Panc1 (cell line): ENCODE measurements at regions not wholly inside any gene's neighbourhood (a gene's known extent, or its start where the extent isn't known, plus 50 kb on each side); places are given as distances from the start of the nearest gene placed in this dataset.

Source experiments
- ATAC-seq: fragments of 200-7000 bp; cut with Tn5 transposase; 2 replicates; pipeline ENCODE4 v1.9.1; 2020; ENCODE audit warnings: mild to moderate bottlenecking, moderate library complexity
- BruUV-seq: library from RNA; stranded (reverse); fragments of 400-500 nt; replicated peaks from 2 replicates; lab custom pipeline; 2021; lab: Mats Ljungman, UMichigan
- CTCF ChIA-PET: fragments of 300-600 bp; sonication (Branson Sonifier 250); formaldehyde crosslinking; loops from one replicate; lab custom pipeline; 2022; ENCODE audit warnings: antibody characterized with exemption; lab: Charles Lee
- POLR2A ChIA-PET: fragments of 300-600 bp; sonication (Branson Sonifier 250); formaldehyde crosslinking; loops from one replicate; lab custom pipeline; 2022; ENCODE audit warnings: antibody characterized with exemption; lab: Charles Lee
- DNase-seq: peaks from one replicate; pipeline ENCODE4 v3.0.0-alpha.2; 2010; ENCODE audit warnings: low read depth, low spot score
- H3K27ac ChIP-seq: 2 replicates; pipeline ENCODE4 v1.5.1; 2011; ENCODE audit warnings: mild to moderate bottlenecking, low read length, inconsistent platforms
- H3K27me3 ChIP-seq: fragments of 200-500 bp; sonication (Bioruptor generic); 2 replicates; pipeline ENCODE4 v1.6.0; 2014; ENCODE audit warnings: low read length, inconsistent platforms; ENCODE audit not compliant: control insufficient read depth, insufficient read depth
- H3K36me3 ChIP-seq: fragments of 200-500 bp; sonication (Bioruptor generic); 2 replicates; pipeline ENCODE4 v1.5.1; 2014; ENCODE audit warnings: inconsistent platforms, mild to moderate bottlenecking, low read length, moderate library complexity; ENCODE audit not compliant: control insufficient read depth, insufficient read depth
- H3K4me1 ChIP-seq: 2 replicates; pipeline ENCODE4 v1.5.1; 2011; ENCODE audit warnings: inconsistent platforms, mild to moderate bottlenecking, low read length, moderate library complexity; ENCODE audit not compliant: control insufficient read depth, insufficient read depth
- H3K4me3 ChIP-seq, 2 experiments: 2 replicates each; pipeline ENCODE4 v1.5.1; 2011 to 2012; ENCODE audit warnings: low read depth in 2 of 2, low read length in 2 of 2, mild to moderate bottlenecking in 2 of 2, inconsistent platforms in 1 of 2, moderate library complexity in 1 of 2
- H3K9me3 ChIP-seq: fragments of 200-500 bp; sonication (Bioruptor generic); 2 replicates; pipeline ENCODE4 v1.5.1; 2014; ENCODE audit warnings: low read depth, mild to moderate bottlenecking, inconsistent platforms, low read length, moderate library complexity; ENCODE audit not compliant: control insufficient read depth, insufficient read depth
- POLR2AphosphoS5 ChIP-seq: IDR thresholded peaks from 2 replicates; pipeline ENCODE4 v1.6.1; 2012; ENCODE audit warnings: mild to moderate bottlenecking, low read depth, low read length, moderate library complexity
- SIN3A ChIP-seq: IDR thresholded peaks from 2 replicates; pipeline ENCODE4 v1.6.1; 2012; ENCODE audit warnings: low read depth, mild to moderate bottlenecking, low read length, moderate library complexity, borderline replicate concordance; ENCODE audit not compliant: insufficient read depth
- TCF7L2 ChIP-seq: IDR thresholded peaks from 2 replicates; pipeline ENCODE4 v1.6.1; 2011; ENCODE audit warnings: mild to moderate bottlenecking, low read depth, low read length, inconsistent platforms
- in situ Hi-C: cut with HindIII; loops from 2 replicates; pipeline ENCODE4 v1.10.0; 2016; ENCODE audit warnings: low sequenced_read_pairs, low pct_unique_long_range_greater_than_20kb
- intact Hi-C: fragments of 100-400 bp; cut with micrococcal nuclease; formaldehyde crosslinking; loops from one replicate; pipeline ENCODE4 v1.10.0; 2022; ENCODE audit not compliant: unreplicated experiment
- TF ChIP-seq, protein P1 (sequence below): fragments of 450-650 bp; IDR thresholded peaks from 2 replicates; pipeline ENCODE4 v1.5.1; 2017; ENCODE audit warnings: mild to moderate bottlenecking
- TF ChIP-seq, protein P2 (sequence below), 2 experiments: IDR thresholded peaks; 2 replicates each; pipeline ENCODE4 v1.6.1; 2011 to 2012; ENCODE audit warnings: low read depth in 2 of 2, control low read depth in 1 of 2, low read length in 1 of 2, mild to moderate bottlenecking in 1 of 2, moderate library complexity in 1 of 2; ENCODE audit not compliant: insufficient read depth in 1 of 2

DNA sequence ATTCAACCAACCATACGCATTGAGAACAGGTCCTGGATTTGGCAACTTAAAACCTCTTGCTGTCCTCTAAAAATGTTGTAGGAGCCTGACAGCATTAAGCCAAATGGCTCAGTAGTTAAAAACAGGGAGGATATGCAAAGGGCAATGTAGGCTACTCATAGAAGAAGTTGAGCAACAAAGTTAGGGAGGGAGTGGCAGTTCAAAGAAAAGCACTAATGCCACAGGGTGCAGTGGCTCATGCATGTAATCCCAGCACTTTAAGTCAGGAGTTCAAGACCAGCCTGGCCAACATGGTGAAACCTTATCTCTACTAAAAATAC, 92.9 kb upstream of the ERG start:
- H3K27me3 ChIP-seq, result no peaks in the 10 kb centered on the region; the same call in none of the 2 replicates
- no peak for ATAC-seq

DNA sequence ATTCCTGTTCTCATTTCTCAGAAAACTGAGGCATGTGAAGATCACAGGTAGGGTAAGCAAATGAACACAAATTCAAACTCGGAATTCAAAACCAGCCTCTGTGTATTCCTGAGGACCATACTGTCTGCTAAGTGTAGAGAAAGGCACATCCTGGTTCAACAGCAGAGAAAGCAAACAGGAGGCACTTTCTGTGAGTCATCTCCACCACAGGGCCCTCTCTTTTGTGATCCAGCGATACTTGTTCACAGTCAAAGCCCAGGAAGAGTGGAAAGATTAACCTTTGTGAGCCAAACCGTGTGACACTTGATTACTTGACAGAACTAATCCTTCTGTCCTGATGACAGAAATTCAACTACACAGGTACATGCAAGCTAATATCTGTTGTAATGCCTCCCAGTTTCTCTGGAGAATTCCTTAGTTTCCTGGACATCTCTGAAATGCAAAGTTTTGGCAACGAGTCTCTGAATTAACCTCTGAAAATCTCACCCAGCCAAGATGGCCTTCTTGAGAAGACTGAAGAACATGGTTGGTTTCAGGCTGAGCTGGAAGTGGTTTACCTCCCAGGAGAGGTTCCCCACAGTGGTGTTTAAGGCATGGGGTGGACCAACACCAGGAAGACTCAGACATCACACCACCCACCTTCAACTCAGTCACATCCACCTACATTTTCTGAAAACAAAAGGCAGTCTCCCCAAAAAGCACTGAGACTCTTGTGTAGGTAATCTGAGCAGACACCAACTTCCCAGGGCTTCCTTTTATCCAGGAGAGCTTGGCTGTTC, 98.2 kb upstream of the ERG start:
- no peak for ATAC-seq
- Histone ChIP-seq H3K27ac (no peak overlapping the region), H3K9me3 (no peaks in the 10 kb centered on the region), H3K4me1 (no peaks in the 10 kb centered on the region), H3K36me3 (no peaks in the 10 kb centered on the region), H3K27me3 (no peaks in the 10 kb centered on the region; the same call in none of the 2 replicates), H3K4me3 (no peak overlapping the region)
- TF ChIP-seq TCF7L2 (no peak), POLR2AphosphoS5 (no peak), SIN3A (no peak)
- TF ChIP-seq, protein P1, sequence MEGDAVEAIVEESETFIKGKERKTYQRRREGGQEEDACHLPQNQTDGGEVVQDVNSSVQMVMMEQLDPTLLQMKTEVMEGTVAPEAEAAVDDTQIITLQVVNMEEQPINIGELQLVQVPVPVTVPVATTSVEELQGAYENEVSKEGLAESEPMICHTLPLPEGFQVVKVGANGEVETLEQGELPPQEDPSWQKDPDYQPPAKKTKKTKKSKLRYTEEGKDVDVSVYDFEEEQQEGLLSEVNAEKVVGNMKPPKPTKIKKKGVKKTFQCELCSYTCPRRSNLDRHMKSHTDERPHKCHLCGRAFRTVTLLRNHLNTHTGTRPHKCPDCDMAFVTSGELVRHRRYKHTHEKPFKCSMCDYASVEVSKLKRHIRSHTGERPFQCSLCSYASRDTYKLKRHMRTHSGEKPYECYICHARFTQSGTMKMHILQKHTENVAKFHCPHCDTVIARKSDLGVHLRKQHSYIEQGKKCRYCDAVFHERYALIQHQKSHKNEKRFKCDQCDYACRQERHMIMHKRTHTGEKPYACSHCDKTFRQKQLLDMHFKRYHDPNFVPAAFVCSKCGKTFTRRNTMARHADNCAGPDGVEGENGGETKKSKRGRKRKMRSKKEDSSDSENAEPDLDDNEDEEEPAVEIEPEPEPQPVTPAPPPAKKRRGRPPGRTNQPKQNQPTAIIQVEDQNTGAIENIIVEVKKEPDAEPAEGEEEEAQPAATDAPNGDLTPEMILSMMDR, result no peak
- TF ChIP-seq, protein P2, sequence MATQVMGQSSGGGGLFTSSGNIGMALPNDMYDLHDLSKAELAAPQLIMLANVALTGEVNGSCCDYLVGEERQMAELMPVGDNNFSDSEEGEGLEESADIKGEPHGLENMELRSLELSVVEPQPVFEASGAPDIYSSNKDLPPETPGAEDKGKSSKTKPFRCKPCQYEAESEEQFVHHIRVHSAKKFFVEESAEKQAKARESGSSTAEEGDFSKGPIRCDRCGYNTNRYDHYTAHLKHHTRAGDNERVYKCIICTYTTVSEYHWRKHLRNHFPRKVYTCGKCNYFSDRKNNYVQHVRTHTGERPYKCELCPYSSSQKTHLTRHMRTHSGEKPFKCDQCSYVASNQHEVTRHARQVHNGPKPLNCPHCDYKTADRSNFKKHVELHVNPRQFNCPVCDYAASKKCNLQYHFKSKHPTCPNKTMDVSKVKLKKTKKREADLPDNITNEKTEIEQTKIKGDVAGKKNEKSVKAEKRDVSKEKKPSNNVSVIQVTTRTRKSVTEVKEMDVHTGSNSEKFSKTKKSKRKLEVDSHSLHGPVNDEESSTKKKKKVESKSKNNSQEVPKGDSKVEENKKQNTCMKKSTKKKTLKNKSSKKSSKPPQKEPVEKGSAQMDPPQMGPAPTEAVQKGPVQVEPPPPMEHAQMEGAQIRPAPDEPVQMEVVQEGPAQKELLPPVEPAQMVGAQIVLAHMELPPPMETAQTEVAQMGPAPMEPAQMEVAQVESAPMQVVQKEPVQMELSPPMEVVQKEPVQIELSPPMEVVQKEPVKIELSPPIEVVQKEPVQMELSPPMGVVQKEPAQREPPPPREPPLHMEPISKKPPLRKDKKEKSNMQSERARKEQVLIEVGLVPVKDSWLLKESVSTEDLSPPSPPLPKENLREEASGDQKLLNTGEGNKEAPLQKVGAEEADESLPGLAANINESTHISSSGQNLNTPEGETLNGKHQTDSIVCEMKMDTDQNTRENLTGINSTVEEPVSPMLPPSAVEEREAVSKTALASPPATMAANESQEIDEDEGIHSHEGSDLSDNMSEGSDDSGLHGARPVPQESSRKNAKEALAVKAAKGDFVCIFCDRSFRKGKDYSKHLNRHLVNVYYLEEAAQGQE (IDR thresholded peaks at IDR 0.05; ENCODE audit: insufficient read depth in 1 of 2, low read depth in 2 of 2, low read length in 1 of 2), result no peak
- in situ Hi-C loops (no loop called here), intact Hi-C loops (no loop called here)
- BruUV-seq, result no TSS peak
- DNase-seq, result no peak
- ChIA-PET POLR2A (no interaction called here), CTCF (no interaction called here)

More for the DNA sequence above, 92.9 kb upstream of the ERG start:
- in situ Hi-C loops (no loop called here), intact Hi-C loops (no loop called here)
- no peaks in the 10 kb centered on the region for H3K36me3 ChIP-seq
- H3K9me3 ChIP-seq, result no peaks in the 10 kb centered on the region
- ChIA-PET POLR2A (no interaction called here), CTCF (no interaction called here)
- H3K4me3 ChIP-seq, result no peak overlapping the region
- DNase-seq, result no peak
- H3K4me1 ChIP-seq, result no peaks in the 10 kb centered on the region
- BruUV-seq, result no TSS peak
- H3K27ac ChIP-seq, result no peak overlapping the region
- TF ChIP-seq, protein P1, result no peak
- TF ChIP-seq SIN3A, result no peak
- TF ChIP-seq, protein P2 (IDR thresholded peaks at IDR 0.05; ENCODE audit: insufficient read depth in 1 of 2, low read depth in 2 of 2, low read length in 1 of 2), result no peak
- TF ChIP-seq POLR2AphosphoS5, result no peak
- no peak for TF ChIP-seq TCF7L2
